ENCODE measurements at regions not wholly inside any gene's neighbourhood (a gene's known extent, or its start where the extent isn't known, plus 50 kb on each side); places are given as distances from the start of the nearest gene placed in this dataset.
"Not testable (repeated sequence)": the region's sequence is repeated elsewhere in the genome, so short reads cannot be mapped to it uniquely, and the experiment has no call there.

DNA sequence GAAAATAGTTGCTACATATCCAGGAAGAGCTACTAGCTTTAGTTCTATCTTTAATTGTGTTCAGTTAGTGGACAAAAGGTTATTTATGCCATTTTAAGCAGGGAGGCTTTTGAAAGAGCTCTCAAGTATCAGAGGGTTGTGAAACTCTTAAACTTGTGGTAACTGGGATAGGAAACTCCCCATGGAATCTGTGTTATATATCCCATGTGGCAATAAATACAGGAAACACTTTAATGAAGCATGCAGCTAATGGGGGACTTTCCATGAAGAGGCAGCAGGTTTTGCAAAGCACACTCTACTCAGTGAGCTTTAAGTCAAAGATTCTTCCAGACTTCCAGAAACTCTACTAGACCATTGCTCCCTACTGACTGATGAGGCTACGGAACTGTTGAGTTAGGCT is 805.0 kb upstream of the C9orf72 start:
- DNase-seq: no peak

DNA sequence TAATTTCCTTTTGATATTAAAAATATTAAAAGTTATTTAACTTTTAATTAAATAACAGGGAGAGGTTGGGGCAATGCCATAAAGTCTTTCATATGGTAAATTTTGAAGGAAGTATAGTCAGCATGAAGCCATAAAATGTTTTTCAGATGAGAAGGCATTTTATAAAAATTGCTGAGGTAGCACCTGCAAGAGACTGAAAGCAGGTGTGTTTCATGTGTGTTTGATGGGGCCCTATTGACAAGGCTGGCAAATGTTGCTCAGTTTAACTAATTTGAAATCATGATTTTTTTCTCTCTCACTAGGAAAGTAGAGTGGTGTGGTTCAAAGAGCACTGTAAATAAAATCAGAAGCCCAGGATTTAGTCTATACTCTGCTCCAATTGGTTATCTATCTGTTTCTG is 805.8 kb upstream of the C9orf72 start:
- no peak for DNase-seq

- no peak for DNase-seq
Observed at GRCh38 chr9:28389411-28389810, 816.1 kb upstream of the C9orf72 start.

DNA sequence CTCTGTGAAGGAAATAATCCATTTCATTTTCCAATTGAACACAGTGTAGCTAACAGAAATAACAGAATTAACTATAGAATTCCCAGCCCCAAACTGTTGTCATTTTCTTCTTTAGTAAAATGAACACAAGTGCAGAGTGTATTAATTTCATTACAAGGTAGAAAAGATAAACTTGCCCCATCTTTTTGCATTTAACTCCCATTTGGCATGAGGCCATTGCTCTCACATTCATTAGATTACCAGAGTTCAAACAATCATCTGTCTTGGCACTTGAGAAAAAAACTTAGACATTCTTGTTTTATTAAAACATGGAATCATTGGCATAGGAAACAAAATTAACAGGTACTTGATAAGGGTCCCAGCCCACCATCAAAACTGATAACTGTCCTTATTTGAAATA is 821.5 kb upstream of the C9orf72 start:
- DNase-seq: no peak

GRCh38 chr9:28396058-28396457 is 822.8 kb upstream of the C9orf72 start:
- no peak for DNase-seq

DNA sequence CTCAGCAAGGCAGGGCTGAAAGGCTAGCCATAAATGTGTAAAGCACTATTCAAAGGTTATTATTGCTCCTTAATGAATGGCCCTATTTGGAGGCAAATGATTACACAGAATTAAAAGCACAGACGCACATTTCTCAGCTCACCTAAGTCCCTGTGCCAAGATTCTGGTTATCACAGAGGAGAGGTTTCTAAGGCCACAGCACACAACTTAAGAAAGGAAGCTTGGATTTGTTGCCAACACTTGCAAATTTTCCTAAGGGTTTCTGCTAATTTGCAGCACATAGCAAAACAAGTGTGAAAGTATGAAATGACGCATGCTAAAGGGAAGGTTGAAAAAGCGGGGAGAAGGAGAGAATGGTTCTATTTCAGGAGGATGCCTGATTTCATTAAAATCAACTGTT is 834.1 kb upstream of the C9orf72 start:
- no peak for DNase-seq

- DNase-seq: no peak
Observed at GRCh38 chr9:28409919-28410318, 836.6 kb upstream of the C9orf72 start.

- no peak for DNase-seq
Observed at GRCh38 chr9:28410411-28410810, 837.1 kb upstream of the C9orf72 start.

DNA sequence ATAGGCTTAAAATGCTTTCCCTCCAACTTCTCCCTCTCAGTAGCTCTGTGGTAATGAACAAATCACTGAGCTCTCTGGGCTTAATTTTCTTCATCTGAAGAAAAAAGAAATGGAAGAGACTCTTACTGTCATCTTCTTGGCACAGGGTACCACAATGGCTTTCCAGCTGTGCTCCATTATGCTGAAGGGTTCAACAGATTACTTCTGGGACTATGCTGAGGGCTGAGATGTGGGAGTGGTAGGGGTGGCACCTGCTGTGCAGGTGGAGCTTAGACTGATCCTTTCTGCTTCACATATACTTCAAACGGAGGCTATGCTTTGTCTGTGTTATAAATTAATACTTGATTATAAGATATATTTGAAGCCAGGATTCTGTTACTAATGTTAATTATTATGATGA is 840.2 kb upstream of the C9orf72 start:
- no peak for DNase-seq

GRCh38 chr9:28423255-28423654 is 850.0 kb upstream of the C9orf72 start:
- no peak for DNase-seq

DNA sequence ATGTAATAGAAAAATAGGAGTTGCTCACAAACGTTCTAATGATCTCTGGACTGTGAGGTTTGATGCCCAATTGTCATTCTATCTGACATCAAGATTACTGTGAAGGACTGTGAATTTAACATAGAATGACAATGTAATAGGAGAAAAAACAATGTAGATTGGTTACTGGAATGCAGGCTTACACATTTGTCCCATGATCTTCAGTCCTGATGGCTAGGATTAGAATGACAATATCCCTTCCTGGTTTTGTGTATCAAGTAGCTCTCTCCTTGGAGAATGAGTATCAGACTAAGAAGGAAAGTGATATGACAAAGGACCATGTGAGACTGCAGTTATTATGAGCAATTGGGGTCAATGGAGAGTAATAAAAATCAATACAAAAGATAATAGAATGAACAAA is 862.2 kb upstream of the C9orf72 start:
- no peak for DNase-seq

GRCh38 chr9:28439688-28440087 is 866.4 kb upstream of the C9orf72 start:
- no peak for DNase-seq

DNA sequence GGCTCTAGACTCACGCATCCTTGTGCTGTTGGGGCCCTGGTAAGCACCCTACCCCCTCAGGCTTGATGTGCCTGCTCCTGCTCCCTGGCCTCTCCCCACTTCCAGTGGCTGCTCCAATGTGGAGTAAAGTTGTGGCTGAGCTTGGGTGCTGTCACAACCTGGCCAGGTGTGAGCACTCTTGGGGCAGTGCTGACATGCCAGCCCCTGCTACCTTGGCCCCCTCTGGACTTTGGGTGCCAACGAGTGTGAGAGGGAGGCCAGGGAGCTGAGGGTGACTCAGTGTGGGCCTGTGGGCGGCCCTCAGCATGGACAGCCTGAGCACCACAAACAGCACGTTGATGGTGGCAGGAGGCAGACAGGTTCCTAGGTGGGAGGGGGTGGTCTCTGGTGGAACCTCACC is 870.2 kb upstream of the C9orf72 start:
- no peak for DNase-seq

DNA sequence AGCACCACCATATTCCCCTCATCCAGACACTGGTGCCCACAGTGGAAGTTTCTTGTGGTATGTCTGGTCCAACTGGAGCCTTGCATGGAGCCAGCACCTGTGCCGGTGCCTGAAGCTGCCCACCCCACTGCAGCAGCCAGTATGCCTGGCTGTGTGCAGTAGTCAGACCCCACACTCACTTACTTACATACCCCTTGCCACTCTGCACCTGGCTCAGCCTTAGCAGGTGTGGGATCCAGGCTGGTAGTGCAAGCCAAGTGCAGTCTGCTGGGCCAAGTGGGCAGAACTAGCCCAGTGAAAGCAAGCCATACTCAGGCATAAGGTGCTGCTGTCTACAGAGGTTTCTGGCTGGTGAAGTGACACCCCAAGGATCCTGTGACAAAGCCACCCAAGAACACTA is 871.4 kb upstream of the C9orf72 start:
- DNase-seq: no peak

- no peak for DNase-seq
Observed at GRCh38 chr9:28445211-28445610, 871.9 kb upstream of the C9orf72 start.

DNA sequence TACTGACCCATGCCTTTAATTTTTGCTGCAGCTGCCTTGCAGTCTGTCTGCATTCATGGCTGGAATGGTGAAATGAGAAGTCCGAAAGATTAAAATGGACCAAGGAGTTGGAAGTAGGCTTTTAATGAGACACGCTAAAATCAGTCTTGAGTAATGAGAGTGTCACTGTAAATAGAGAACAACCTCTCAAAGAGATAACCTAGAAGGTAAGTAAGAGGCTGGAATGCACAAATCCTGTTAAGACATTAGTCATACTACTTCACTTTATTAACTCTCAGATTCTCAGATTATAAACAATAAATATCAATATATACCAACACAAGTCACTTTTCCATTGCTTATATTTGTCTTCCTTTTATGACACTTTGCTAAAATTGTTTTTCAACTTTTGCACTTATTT is 880.6 kb upstream of the C9orf72 start:
- no peak for DNase-seq

DNA sequence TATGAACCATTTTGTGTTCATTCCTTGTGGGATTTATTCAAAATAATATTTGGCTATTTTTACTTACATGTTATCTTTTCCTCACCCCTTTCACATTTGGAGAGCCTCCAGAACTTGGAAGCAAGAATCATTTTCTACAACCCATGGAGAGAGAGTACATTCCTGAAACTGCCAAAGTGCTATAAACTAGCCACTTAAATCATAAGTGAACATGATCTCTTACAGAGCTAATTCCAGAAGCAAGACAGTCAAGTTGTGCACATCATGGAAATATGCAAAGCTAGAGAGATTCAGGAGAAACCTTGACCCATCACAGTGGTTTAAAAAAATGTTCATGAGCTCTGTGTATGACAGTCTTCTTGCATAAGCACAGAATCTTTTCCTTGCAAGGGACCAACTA is 883.6 kb upstream of the C9orf72 start:
- no peak for DNase-seq

DNA sequence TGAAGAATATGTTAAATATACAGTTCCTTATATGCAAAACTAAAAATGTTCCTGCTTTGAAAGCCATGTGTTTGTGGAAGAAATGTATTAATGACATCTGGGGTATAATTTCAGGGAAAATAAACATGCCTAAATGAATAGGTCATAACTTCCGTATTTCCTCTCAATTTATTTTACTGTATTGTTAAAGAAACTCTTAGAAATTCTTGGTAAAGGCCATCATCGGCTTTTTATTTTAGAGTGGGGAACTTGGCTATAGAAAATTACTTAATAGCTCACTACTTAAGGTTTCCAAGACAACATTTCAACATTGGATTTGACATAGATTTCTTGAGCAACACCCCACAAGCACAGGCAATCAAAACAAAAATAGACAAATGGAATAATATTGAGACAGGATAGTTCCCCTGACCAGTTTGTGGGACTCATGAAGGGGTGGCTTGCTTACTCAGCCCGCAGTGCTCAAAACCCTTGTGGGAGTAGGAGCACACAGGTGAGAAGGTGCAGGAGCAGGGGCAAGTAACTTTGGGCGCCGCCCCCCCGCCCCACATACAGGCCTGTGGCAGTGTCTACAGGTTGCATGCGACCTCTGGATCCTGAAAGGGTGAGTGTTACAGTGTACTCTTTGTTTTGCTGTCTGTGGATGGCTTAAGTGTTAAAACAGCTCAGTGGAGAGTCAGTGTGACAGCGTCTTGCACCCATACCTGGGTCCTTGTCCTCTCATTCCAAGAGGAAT is 891.4 kb upstream of the C9orf72 start:
- no peak for DNase-seq

DNA sequence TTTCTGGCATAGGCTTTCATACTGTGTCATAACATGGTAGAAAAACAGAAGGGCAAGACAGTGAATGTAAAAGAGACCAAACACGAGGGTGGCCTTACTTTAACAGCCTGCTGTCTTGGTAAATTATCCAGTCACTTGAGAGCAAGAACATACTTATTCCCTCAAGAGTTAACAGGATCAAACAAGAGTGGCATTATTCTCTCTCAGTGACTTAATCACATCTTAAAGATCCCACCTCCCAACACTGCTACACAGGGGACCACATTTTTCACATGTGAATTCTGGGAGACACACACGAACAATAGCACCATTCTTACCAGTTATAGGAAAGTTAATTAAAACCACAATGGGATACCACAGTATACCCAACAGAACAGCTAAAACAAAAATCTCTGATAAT is 898.0 kb upstream of the C9orf72 start:
- DNase-seq: no peak

DNA sequence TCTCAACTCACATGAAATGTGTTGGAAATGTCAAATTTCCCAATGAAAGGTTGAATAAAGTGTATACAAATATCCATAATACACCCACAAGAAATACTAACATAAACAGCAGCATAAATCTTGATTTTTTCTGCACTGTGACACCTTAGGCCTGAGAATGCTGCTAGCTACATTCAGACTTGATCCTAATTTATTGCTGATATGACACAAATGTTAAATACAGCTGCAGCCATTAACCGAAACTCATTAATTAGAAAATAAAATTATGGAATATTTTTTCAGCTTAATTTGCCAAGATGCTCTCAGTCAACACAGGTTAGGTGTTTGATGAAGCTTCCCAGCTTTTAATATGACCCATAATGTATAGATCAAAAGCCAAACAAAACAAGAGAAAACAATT is 914.3 kb upstream of the C9orf72 start:
- no peak for DNase-seq

GRCh38 chr9:28491121-28491520 is 917.8 kb upstream of the C9orf72 start:
- no peak for DNase-seq

GRCh38 chr9:28498168-28498567 is 924.9 kb upstream of the C9orf72 start:
- not testable (repeated sequence) for DNase-seq

DNA sequence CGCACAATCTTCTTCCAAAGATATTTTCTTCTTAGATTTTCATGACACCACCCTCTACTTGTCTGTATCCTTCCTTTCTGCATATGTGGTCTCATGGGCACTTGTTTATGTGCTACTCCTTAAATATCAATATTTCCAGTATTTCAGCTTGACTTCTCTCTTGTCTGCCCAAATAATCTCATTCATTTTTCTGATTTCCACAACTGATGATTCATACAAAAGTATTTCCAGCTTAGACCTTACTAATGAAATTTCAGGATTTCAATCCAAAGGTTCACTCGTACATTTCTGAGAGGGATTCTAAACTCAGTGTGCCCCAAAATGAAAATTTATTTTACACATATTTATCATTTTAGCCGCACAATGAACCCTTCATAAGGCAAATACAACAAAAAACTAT is 928.9 kb upstream of the C9orf72 start:
- DNase-seq: no peak

DNA sequence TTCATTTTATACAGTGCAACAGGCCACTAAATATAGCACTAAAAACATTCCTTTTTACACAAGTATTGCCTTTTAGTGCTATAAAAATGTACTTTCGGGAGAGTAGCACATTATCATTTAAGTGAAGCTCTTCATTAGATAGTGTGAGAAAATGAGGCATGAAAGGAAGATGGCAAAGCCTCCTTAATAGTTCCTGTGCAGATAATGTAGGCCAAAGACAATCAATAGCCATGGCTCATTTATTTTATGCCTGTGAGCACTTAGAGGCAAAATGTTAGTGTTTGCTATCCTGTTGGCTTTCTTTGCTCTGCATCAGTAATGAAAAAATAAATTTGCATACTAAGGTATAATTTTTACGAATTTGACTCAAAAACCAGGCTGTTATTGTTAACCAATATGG is 929.5 kb upstream of the C9orf72 start:
- no peak for DNase-seq

DNA sequence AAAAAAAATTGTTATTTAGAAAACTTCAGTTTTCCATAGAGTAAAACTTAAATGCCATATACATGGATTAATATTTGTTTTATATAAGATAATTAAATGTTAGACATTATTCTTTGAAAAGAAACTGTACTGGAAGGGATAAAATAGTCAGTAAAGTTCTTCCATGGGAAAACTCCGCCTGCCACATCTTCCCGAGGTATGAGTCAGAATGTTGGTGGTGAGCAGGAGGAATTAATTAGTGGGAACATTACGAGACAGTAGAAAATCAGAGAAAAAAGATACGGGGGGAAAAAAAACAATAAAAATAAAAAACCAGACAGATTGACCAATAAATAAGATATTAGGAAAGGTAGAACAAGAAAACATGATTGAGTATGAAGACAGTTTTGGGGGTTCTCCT is 930.3 kb upstream of the C9orf72 start:
- DNase-seq: no peak

DNA sequence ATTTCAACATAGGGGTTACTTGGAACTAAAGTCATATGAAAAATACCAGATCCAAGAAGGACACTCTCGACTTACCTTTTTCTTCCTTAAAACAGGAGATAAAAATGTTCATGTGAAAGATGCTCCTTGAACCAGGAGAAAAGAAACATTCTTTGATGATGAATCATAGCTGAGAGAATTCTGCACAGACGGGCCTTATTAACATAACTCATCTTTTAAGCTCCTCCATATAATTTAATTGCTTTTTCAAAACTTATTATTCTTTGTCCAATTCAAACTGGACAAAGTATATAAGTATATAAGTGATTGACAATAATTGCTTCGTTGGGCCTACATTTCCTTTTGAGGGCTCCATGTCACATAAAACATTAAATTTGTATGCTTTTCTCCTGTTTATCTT is 945.2 kb upstream of the C9orf72 start:
- no peak for DNase-seq

Data from SIG-M5 (cell line).